NCI-H1930 (cell line): ENCODE measurements at regions not wholly inside any gene's neighbourhood (a gene's known extent, or its start where the extent isn't known, plus 50 kb on each side); places are given as distances from the start of the nearest gene placed in this dataset.

Experiments
- DNase-seq, 2 experiments: peaks; one replicate each; lab custom pipeline; 2025; lab: John Stamatoyannopoulos, UW

- no peak for DNase-seq
Observed at GRCh38 chr16:76182041-76182635, 95.1 kb upstream of the CNTNAP4 start.

GRCh38 chr16:76183647-76184046, 93.6 kb upstream of the CNTNAP4 start:
- no peak for DNase-seq

GRCh38 chr16:76190057-76190456, 87.1 kb upstream of the CNTNAP4 start:
- no peak for DNase-seq

GRCh38 chr16:76190480-76190879, 86.7 kb upstream of the CNTNAP4 start:
- no peak for DNase-seq

GRCh38 chr16:76193906-76194615, 83.1 kb upstream of the CNTNAP4 start:
- DNase-seq = no peak

- DNase-seq = no peak
Observed at GRCh38 chr16:76194616-76195015, 82.6 kb upstream of the CNTNAP4 start.

DNA sequence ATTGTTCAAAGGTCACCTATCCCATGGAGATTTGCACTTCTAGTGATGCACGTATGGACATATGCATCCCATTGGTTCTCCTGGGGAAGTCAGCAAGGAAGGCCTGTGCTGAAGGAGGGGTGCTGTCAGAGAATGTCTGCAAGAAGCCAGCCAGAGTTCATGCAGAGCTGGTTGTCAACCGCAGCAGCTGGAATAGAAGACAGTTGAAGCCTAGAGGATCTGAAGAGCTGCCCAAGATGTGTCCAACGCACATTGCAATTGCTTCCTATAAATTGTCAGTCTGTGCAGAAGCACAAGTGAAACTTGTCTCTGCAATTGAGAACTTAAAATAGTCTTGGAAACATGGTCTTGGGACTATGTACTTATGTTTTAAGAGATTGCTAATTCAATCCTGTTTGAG, 82.1 kb upstream of the CNTNAP4 start:
- no peak for DNase-seq

GRCh38 chr16:76195648-76196047, 81.6 kb upstream of the CNTNAP4 start:
- DNase-seq = no peak

DNA sequence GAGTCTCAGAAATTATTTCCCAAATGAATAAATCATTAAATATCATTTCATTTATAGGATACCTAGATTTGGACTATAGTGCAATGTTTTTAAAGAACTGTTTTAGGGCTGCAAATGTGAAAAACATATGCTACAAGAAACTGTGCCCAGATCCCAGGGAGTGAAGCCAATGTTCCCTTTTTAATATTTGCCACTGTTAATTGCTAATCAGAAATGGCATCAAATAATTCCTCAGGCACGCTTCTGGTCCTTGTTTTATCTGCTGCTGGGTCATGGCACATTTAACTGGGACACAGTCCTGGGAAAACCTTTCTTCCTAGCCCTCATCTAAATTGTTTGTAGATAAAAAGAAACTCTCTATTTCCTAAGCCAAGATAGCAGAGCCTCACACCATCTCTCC, 79.3 kb upstream of the CNTNAP4 start:
- DNase-seq = no peak

DNA sequence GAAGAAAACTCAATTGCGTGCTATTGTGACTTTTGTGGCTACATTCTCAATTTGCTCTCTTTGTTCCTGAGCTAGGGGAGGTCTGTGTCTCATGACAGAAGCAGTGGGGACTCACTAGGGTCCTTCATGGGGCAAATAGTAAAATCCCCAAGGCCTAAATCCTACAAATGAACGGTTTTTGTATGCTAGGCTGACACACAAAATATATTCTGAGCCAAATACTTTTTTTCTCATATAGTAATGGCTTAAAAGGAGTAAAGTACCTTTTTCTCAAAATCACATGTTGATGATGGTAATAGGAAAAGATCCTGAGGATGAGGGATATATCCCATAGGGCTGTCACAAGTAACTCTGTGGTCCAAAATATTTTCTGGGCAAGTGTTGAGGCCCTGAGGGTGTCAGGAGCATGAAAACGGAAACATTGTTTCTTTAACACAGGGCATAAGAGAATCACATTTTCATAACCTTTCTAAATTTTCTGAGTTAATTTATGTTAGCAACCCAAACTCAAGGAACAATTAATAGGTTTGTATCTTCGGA, 77.5 kb upstream of the CNTNAP4 start:
- DNase-seq = no peak

DNA sequence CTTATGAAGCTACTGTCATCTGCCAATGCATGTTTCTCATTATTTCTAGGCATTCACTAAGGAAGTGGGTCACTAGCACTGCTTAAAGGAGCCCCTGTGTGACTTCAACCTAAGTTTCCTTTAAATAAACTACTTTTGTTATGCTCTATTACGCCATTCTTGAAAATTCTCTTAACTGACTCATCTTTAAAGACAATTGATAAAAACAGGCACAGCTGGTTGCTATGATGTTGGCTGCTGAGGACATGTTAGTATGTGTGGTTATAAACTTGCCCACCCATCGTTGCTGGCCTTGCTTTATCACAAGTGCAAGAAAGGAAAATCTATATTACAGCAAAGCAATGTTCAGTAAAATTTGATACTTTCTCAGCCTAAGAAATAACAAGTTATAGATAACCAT, 75.8 kb upstream of the CNTNAP4 start:
- DNase-seq = no peak

DNA sequence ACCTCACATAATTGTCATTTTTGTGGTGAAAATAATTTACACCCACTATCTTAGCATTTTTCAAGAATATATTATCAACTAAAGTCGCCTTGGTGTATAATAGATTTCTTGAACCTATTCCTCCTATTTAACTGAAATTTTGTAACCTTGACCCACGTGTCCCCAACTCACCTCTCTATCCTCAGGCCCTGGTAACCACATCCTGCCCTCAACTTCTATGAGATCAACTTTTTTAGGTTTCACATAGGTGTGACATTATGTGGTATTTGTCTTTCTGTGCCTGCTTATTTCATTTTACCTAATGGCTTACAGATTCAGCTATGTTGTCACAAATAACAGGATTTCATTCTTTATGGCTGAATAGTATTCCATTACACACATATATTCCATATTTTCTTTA, 73.0 kb upstream of the CNTNAP4 start:
- no peak for DNase-seq

DNA sequence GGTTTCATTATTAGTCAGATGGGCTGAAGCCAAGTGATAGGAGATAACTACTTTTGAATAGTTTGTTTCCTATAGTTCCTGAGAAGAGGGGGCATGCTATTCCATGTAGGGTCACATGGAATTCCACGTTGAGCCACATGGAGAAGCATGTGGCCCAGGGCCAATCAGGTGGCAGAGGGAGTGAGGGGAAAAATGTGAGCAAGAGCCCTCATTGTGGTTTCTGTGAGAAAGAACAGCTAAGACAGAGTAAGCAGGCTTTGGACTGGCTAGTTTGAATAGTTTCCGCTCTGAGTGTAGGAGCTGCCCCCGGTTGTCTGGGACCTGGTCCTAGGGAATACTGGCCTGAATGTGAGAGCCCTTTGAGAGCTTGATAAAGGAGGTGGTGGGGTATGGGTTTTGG, 69.9 kb upstream of the CNTNAP4 start:
- no peak for DNase-seq

GRCh38 chr16:76210157-76210556, 67.0 kb upstream of the CNTNAP4 start:
- no peak for DNase-seq

- no peak for DNase-seq
Observed at GRCh38 chr16:76213860-76214259, 63.3 kb upstream of the CNTNAP4 start.

DNA sequence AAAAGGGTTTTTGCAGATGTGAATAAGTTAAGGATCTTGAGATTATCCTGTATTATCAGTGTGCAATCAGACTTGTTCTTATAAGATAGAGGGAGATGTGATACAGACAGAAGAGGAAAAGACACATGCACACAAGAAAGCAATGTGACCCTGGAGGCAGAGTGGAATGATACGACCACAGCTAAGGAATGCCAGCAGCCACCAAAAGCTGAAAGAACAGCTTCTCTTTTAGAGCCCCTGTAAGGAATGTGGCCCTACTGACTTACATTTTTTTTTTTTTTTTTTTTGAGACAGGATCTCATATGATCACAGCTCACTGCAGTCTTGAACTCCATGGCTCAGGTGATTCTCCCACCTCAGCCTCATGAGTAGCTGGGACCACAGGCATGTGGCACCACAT, 62.3 kb upstream of the CNTNAP4 start:
- no peak for DNase-seq

- DNase-seq = no peak
Observed at GRCh38 chr16:76222087-76222486, 55.1 kb upstream of the CNTNAP4 start.

DNA sequence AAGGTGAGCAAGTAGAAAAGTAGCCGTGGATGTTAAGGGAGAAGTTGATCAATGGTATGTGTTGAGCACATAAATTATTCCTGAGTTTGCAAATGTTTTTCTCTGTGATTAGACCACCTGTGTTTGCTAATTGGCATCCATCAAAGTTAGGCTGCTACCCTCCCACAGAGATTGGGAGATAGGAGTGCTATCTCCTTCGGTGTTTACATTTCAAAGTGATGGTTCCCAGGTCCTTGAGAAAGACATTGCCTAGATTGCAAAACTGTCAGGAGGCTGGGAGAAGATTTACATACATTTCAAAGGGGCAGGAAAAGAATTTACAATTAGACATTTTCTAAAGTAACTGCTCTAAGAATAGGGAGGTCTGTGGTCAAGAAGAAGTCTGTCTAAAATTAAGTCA, 54.3 kb upstream of the CNTNAP4 start:
- DNase-seq = no peak

DNA sequence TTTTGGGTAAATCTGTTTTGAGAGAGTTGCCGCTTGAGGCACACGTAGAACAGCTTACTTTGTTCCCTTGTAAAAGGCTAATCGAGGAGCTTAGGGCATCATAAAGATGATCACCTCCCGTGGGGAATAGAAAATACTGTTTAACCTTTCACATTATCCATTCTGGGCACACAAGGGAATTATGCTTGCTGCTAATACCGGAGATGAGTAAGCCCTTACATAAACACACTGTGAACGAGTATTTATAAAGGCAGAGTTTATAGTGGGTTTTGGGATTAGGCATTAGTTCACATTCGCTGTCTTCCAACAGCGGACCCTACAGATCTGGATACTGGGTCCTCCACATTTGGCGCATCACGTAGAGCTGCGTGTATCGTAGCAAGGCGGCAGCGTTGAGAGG, 51.2 kb upstream of the CNTNAP4 start:
- peak in 1 of 2 experiments; percentile 32 for DNase-seq

- DNase-seq = no peak
Observed at GRCh38 chr16:76226481-76226880, 50.7 kb upstream of the CNTNAP4 start.
